GM19395 (cell line): ENCODE measurements at regions not wholly inside any gene's neighbourhood (a gene's known extent, or its start where the extent isn't known, plus 50 kb on each side); places are given as distances from the start of the nearest gene placed in this dataset.

Source experiments
- ATAC-seq: cut with Tn5 transposase; IDR thresholded peaks from one replicate; pipeline ENCODE4 v1.9.1; 2021; ENCODE audit warnings: mild to moderate bottlenecking, moderate library complexity; ENCODE audit not compliant: unreplicated experiment

DNA sequence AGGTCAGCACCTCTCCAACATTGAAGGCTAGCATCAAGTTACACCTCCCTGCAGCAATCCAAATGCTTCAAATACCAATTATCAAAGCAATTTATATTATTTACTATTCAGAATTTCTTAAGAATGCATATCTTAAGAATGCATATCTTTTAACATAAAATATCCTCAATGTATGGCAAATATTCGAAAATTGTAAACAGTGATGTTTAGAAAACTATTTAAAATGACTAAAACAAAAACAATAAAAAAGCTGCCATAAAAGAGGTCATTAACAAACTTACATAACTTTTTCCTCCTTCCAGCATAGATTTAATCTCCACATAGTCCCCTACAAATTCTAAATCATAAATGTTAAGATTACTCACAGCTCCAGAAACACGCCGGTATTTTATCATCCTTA, 85.1 kb upstream of the SOX6 start:
- no peak for ATAC-seq

DNA sequence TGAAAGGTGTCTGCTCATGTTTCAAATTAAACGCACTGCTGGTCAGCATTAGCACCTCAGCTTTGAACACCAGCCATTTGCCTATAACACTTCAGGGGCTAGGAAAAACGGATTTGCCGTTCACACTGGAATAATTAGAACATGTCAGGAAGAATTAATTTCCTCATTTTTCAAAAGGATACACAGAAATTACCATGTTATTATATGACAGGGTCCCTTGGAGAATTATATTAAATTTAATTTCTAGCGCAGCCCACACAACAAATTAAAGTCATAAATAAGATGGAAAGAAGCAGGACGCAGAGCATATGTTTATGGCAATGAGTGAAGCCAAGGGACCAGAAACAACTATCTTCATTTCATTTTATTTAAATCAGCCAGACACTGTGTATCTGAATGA, 83.8 kb upstream of the SOX6 start:
- no peak for ATAC-seq

GRCh38 chr11:16434036-16434435, 77.7 kb upstream of the SOX6 start:
- ATAC-seq = no peak

GRCh38 chr11:16430674-16431073, 74.3 kb upstream of the SOX6 start:
- no peak for ATAC-seq

- no peak for ATAC-seq
Observed at GRCh38 chr11:16421826-16422225, 65.5 kb upstream of the SOX6 start.

GRCh38 chr11:16418428-16419097, 62.2 kb upstream of the SOX6 start:
- ATAC-seq = no peak

GRCh38 chr11:16412525-16413172, 56.3 kb upstream of the SOX6 start:
- ATAC-seq = peak; percentile 92

GRCh38 chr11:16410479-16410878, 54.1 kb upstream of the SOX6 start:
- ATAC-seq = no peak

DNA sequence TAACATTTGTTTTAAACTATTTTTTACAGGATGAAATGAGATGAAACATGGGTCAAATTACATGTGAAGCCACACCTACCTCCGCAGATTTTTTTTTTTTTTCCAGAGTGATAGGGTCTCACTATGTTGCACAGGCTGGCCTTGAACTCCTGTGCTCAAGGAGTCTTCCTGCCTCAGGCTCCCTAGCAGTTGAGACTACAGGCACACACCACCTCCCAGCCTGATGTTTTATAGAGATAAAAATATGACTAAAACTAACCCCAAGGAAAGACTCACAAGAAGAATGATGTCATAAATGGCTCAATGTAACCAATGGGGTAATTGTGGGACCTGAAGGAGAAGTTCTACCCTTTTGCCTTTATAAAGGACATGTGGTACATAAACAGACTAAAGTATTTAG, 52.3 kb upstream of the SOX6 start:
- ATAC-seq = no peak

DNA sequence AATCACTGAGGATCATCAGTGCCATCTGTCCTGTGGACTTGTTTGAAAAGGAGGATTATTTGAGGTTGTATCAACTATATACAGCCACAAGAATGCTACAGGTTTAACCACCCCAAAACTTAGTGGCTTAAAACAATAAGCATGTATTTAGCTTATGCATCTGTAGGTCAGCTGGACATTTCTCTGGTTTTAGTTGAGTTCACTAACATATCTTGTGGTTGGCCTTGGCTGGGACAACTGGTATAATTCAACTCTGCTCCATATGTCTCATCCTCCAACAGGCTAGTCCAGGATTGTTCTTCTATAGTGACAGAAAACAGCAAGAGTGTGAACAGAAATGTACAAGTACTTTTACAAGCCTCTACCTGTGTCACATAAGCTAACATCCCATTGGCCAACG, 49.9 kb upstream of the SOX6 start:
- no peak for ATAC-seq
